ENCODE measurements at regions not wholly inside any gene's neighbourhood (a gene's known extent, or its start where the extent isn't known, plus 50 kb on each side); places are given as distances from the start of the nearest gene placed in this dataset.

GRCh38 chr7:16046041-16046440 lies 359.6 kb upstream of the MEOX2 start:
- Histone ChIP-seq H3K4me1 (no peaks in the 10 kb centered on the region), H3K27ac (no peak overlapping the region), H3K4me3 (no peak overlapping the region), H3K9me3 (no peaks in the 10 kb centered on the region), H3K36me3 (no peaks in the 10 kb centered on the region), H3K27me3 (no peaks in the 10 kb centered on the region)
- intact Hi-C loops (cut with DNase I; ENCODE audit: low total_unique reads): no loop called here
- no peak for DNase-seq
- TF ChIP-seq CTCF (IDR thresholded peaks at IDR 0.05): no peak

- TF ChIP-seq CTCF (IDR thresholded peaks at IDR 0.05): no peak
- Histone ChIP-seq H3K36me3 (no peaks in the 10 kb centered on the region), H3K4me1 (no peaks in the 10 kb centered on the region), H3K4me3 (no peak overlapping the region), H3K27me3 (no peaks in the 10 kb centered on the region), H3K9me3 (no peaks in the 10 kb centered on the region), H3K27ac (no peak overlapping the region)
- DNase-seq: no peak
- intact Hi-C loops (cut with DNase I; ENCODE audit: low total_unique reads): no loop called here
Measured at GRCh38 chr7:16045296-16045695, 358.8 kb upstream of the MEOX2 start.

GRCh38 chr7:16044645-16045044 lies 358.2 kb upstream of the MEOX2 start:
- H3K27ac ChIP-seq: no peak overlapping the region
- H3K4me3 ChIP-seq: no peak overlapping the region
- H3K9me3 ChIP-seq: no peaks in the 10 kb centered on the region
- no peaks in the 10 kb centered on the region for H3K4me1 ChIP-seq
- no peaks in the 10 kb centered on the region for H3K27me3 ChIP-seq
- DNase-seq: no peak
- H3K36me3 ChIP-seq: no peaks in the 10 kb centered on the region
- no peak for TF ChIP-seq CTCF (IDR thresholded peaks at IDR 0.05)
- intact Hi-C loops (cut with DNase I; ENCODE audit: low total_unique reads): no loop called here

- H3K27me3 ChIP-seq: no peaks in the 10 kb centered on the region
- TF ChIP-seq CTCF (IDR thresholded peaks at IDR 0.05): no peak
- DNase-seq: no peak
- H3K9me3 ChIP-seq: no peaks in the 10 kb centered on the region
- no peak overlapping the region for H3K4me3 ChIP-seq
- H3K27ac ChIP-seq: no peak overlapping the region
- no peaks in the 10 kb centered on the region for H3K4me1 ChIP-seq
- no peaks in the 10 kb centered on the region for H3K36me3 ChIP-seq
- intact Hi-C loops (cut with DNase I; ENCODE audit: low total_unique reads): no loop called here
Measured at GRCh38 chr7:16040346-16040745, 353.9 kb upstream of the MEOX2 start.

- no peak for TF ChIP-seq CTCF (IDR thresholded peaks at IDR 0.05)
- Histone ChIP-seq H3K27ac (no peak overlapping the region), H3K9me3 (no peaks in the 10 kb centered on the region), H3K36me3 (no peaks in the 10 kb centered on the region), H3K4me1 (peaks cover 0 to 6% (median 0%) of the 10 kb centered on the region in 4 donors), H3K27me3 (no peaks in the 10 kb centered on the region), H3K4me3 (no peak overlapping the region)
- no peak for DNase-seq
- intact Hi-C loops (cut with DNase I; ENCODE audit: low total_unique reads): no loop called here
Measured at GRCh38 chr7:16038906-16039305, 352.4 kb upstream of the MEOX2 start.

GRCh38 chr7:16035392-16035791 lies 348.9 kb upstream of the MEOX2 start:
- no peak overlapping the region for H3K27ac ChIP-seq
- H3K4me1 ChIP-seq: peaks cover 0 to 17% (median 0%) of the 10 kb centered on the region in 4 donors
- TF ChIP-seq CTCF (IDR thresholded peaks at IDR 0.05): no peak
- H3K9me3 ChIP-seq: no peaks in the 10 kb centered on the region
- no peaks in the 10 kb centered on the region for H3K36me3 ChIP-seq
- no peak overlapping the region for H3K4me3 ChIP-seq
- intact Hi-C loops (cut with DNase I; ENCODE audit: low total_unique reads): no loop called here
- H3K27me3 ChIP-seq: no peaks in the 10 kb centered on the region
- DNase-seq: no peak

Data from tibial artery (tissue), 4 donors.